SU-DHL-6 (cell line): ENCODE measurements at regions not wholly inside any gene's neighbourhood (a gene's known extent, or its start where the extent isn't known, plus 50 kb on each side); places are given as distances from the start of the nearest gene placed in this dataset.

Source experiments
- EZH2phosphoT487 ChIP-seq: fragments of 200-600 bp; sonication (generic), shearing (Covaris generic); conservative IDR thresholded peaks from 2 replicates; pipeline ENCODE4 v1.6.1; 2018; ENCODE audit warnings: mild to moderate bottlenecking, antibody characterized with exemption, low read length, moderate library complexity, mixed read lengths
- TF ChIP-seq, protein P1 (sequence below): fragments of 200-600 bp; sonication (generic); IDR thresholded peaks from one replicate; pipeline ENCODE4 v1.5.1; 2017; ENCODE audit warnings: antibody characterized with exemption, mild to moderate bottlenecking, low read length, moderate library complexity; ENCODE audit not compliant: insufficient read depth, poor library complexity, severe bottlenecking

GRCh38 chr12:75564852-75565251 is 53.4 kb upstream of the KRR1 start:
- TF ChIP-seq, protein P1, sequence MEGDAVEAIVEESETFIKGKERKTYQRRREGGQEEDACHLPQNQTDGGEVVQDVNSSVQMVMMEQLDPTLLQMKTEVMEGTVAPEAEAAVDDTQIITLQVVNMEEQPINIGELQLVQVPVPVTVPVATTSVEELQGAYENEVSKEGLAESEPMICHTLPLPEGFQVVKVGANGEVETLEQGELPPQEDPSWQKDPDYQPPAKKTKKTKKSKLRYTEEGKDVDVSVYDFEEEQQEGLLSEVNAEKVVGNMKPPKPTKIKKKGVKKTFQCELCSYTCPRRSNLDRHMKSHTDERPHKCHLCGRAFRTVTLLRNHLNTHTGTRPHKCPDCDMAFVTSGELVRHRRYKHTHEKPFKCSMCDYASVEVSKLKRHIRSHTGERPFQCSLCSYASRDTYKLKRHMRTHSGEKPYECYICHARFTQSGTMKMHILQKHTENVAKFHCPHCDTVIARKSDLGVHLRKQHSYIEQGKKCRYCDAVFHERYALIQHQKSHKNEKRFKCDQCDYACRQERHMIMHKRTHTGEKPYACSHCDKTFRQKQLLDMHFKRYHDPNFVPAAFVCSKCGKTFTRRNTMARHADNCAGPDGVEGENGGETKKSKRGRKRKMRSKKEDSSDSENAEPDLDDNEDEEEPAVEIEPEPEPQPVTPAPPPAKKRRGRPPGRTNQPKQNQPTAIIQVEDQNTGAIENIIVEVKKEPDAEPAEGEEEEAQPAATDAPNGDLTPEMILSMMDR, result no peak
- TF ChIP-seq EZH2phosphoT487, result no peak
